Spleen (tissue), 7 donors: ENCODE measurements at regions not wholly inside any gene's neighbourhood (a gene's known extent, or its start where the extent isn't known, plus 50 kb on each side); places are given as distances from the start of the nearest gene placed in this dataset.

Experiments used
- POLR2A ChIP-seq, 3 donors: fragments of 450-650 bp; IDR thresholded peaks; one replicate each; pipeline ENCODE4 v1.5.1; 2017; ENCODE audit warnings: antibody characterized with exemption in 3 of 3, mild to moderate bottlenecking in 1 of 3
- POLR2AphosphoS5 ChIP-seq, 3 donors: sonication (generic); formaldehyde crosslinking; IDR thresholded peaks; one replicate each; pipeline ENCODE4 v1.5.1; 2017; ENCODE audit warnings: antibody characterized with exemption in 3 of 3
- TF ChIP-seq, protein P1 (sequence below), 11 experiments: fragments of 200-600 bp in 7 of 11; fragments of 450-650 bp in 4 of 11; sonication (generic) in 4 of 11; IDR thresholded peaks in 8 of 11; conservative IDR thresholded peaks in 3 of 11; 1 replicate in 7 of 11; 2 replicates in 4 of 11; pipeline versions ENCODE4 v1.4.0 to v1.8.0; 2016 to 2021; ENCODE audit warnings: antibody characterized with exemption in 11 of 11, inconsistent platforms in 4 of 11, mild to moderate bottlenecking in 1 of 11
- donor health status: DM: no; HTN: no; CAD: no; lungs with moderate emphysema.
- donor health status: DM: no; HTN: no; CAD: no.
- donor health status: DM: no; HTN: no; CAD: no.

DNA sequence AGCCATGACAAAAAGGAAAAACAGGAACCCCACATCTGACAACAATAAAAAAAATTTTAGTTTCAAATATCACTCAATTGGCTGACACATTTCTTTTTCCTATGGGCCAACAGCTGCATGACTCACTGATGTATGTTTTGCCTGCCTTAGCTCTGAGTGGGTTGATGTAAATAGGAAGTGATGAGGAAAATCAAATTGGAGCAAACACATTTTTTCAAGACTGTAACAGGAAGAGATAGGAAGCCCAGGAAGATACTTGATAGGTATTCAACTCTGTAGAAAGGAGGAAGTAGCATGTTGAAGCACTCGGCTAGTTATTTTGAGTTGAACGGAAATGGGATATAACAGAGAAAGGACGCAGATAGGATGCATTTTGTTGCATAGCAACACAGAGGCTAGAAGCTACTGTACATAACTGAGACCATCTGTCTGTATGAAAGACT, 168.0 kb upstream of the NR5A2 start:
- TF ChIP-seq, protein P1, sequence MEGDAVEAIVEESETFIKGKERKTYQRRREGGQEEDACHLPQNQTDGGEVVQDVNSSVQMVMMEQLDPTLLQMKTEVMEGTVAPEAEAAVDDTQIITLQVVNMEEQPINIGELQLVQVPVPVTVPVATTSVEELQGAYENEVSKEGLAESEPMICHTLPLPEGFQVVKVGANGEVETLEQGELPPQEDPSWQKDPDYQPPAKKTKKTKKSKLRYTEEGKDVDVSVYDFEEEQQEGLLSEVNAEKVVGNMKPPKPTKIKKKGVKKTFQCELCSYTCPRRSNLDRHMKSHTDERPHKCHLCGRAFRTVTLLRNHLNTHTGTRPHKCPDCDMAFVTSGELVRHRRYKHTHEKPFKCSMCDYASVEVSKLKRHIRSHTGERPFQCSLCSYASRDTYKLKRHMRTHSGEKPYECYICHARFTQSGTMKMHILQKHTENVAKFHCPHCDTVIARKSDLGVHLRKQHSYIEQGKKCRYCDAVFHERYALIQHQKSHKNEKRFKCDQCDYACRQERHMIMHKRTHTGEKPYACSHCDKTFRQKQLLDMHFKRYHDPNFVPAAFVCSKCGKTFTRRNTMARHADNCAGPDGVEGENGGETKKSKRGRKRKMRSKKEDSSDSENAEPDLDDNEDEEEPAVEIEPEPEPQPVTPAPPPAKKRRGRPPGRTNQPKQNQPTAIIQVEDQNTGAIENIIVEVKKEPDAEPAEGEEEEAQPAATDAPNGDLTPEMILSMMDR (IDR thresholded peaks at IDR 0.05 in 8 of 11, conservative IDR thresholded peaks at IDR 0.05 in 3 of 11), result no peak
- no peak for TF ChIP-seq POLR2A (IDR thresholded peaks at IDR 0.05)
- peak in 1 of 3 donors; percentile 24 for TF ChIP-seq POLR2AphosphoS5 (IDR thresholded peaks at IDR 0.05)
